Activated naive CD8-positive, alpha-beta T cell (primary cell): ENCODE measurements at regions not wholly inside any gene's neighbourhood (a gene's known extent, or its start where the extent isn't known, plus 50 kb on each side); places are given as distances from the start of the nearest gene placed in this dataset.

Source experiments
- H3K27ac Mint-ChIP-seq: one replicate; pipeline ENCODE4 v1.8.0; 2021; ENCODE audit warnings: mixed read lengths
- H3K27me3 Mint-ChIP-seq: one replicate; pipeline ENCODE4 v1.8.0; 2021; ENCODE audit warnings: mixed read lengths
- H3K36me3 Mint-ChIP-seq: one replicate; pipeline ENCODE4 v1.8.0; 2021; ENCODE audit warnings: mixed read lengths
- H3K4me1 Mint-ChIP-seq: one replicate; pipeline ENCODE4 v1.8.0; 2021; ENCODE audit warnings: low read depth, mixed read lengths
- H3K4me3 Mint-ChIP-seq: one replicate; pipeline ENCODE4 v1.8.0; 2021; ENCODE audit warnings: mild to moderate bottlenecking, mixed read lengths
- H3K9me3 Mint-ChIP-seq: one replicate; pipeline ENCODE4 v1.8.0; 2021; ENCODE audit warnings: low read depth, mixed read lengths

- H3K4me3 Mint-ChIP-seq: no peak overlapping the region
- H3K4me1 Mint-ChIP-seq: peaks cover 21% of the 10 kb centered on the region
- H3K9me3 Mint-ChIP-seq: no peaks in the 10 kb centered on the region
- H3K36me3 Mint-ChIP-seq: no peaks in the 10 kb centered on the region
- no peak overlapping the region for H3K27ac Mint-ChIP-seq
- H3K27me3 Mint-ChIP-seq: no peaks in the 10 kb centered on the region
Observed at GRCh38 chr4:89617317-89617716, 219.6 kb downstream of the SNCA start.

DNA sequence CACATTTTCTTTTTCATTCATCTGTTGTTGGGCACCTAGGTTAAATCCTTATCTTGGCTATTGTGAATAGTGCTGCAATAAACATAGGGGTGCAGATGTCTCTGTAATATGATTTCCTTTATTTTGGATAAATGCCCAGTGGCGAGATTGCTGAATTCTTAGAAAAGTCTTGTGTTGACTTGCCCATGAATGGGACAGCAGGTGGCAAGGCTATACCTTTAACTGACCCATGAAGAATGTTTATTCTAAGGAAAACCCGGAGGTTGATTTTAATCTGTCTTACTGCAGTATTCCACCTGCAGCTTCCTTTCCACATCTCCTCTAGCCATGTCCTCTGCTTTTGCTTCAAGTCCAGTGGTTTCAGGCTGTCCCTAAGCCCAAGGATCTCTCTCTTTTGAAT lies 220.6 kb downstream of the SNCA start:
- H3K4me1 Mint-ChIP-seq: peaks cover 21% of the 10 kb centered on the region
- H3K9me3 Mint-ChIP-seq: no peaks in the 10 kb centered on the region
- no peak overlapping the region for H3K27ac Mint-ChIP-seq

GRCh38 chr4:89615051-89615450 lies 221.9 kb downstream of the SNCA start:
- Mint-ChIP-seq H3K9me3 (no peaks in the 10 kb centered on the region), H3K4me1 (peaks cover 26% of the 10 kb centered on the region), H3K4me3 (no peak overlapping the region)

More for the DNA sequence above, 220.6 kb downstream of the SNCA start:
- Mint-ChIP-seq H3K36me3 (no peaks in the 10 kb centered on the region), H3K4me3 (no peak overlapping the region), H3K27me3 (no peaks in the 10 kb centered on the region)

DNA sequence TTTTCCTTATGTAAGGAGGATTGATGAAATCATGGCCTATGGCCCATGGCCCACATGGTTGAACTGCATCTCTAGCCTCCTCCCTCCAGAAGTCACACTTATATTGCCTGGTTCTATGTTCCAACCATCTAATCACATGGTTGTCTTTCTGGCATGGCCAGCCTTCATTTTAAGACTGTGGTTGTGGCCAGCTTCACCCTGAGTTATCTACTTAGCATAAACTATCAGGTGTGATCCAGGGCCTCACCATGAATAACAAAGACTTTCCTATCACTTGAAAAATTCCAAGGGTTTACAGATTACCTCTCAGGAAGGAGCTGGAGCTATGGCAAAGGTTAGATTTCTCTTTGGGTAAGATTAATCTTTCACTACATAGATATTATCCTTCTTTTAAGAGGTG lies 222.8 kb downstream of the SNCA start:
- no peak overlapping the region for H3K27ac Mint-ChIP-seq
- H3K36me3 Mint-ChIP-seq: peaks cover 2% of the 10 kb centered on the region
- no peaks in the 10 kb centered on the region for H3K9me3 Mint-ChIP-seq
- no peak overlapping the region for H3K4me3 Mint-ChIP-seq
- no peaks in the 10 kb centered on the region for H3K27me3 Mint-ChIP-seq
- H3K4me1 Mint-ChIP-seq: peaks cover 17% of the 10 kb centered on the region

More at GRCh38 chr4:89615051-89615450, 221.9 kb downstream of the SNCA start:
- Mint-ChIP-seq H3K36me3 (peaks cover 2% of the 10 kb centered on the region), H3K27ac (no peak overlapping the region), H3K27me3 (no peaks in the 10 kb centered on the region)

DNA sequence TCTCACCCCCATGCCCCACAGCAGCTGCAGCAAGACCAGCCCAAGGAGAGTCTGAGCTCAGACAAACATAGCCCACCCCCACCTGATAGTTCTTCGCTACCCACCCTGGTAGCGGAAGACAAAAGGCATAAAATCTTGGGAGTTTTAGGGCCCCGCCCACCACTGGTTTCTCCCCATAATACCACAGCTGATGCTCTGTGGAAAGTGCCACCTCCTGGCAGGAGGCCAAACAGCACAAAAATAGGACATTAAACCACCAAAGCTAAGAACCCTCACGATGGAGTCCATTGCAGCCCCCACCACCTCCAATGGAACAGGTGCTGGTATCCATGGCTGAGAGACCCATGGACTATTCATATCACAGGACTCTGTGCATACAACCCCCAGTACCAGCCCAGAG lies 226.7 kb downstream of the SNCA start:
- Mint-ChIP-seq H3K27ac (no peak overlapping the region), H3K9me3 (no peaks in the 10 kb centered on the region), H3K36me3 (peaks cover 2% of the 10 kb centered on the region), H3K4me3 (no peak overlapping the region), H3K27me3 (no peaks in the 10 kb centered on the region), H3K4me1 (peaks cover 10% of the 10 kb centered on the region)

DNA sequence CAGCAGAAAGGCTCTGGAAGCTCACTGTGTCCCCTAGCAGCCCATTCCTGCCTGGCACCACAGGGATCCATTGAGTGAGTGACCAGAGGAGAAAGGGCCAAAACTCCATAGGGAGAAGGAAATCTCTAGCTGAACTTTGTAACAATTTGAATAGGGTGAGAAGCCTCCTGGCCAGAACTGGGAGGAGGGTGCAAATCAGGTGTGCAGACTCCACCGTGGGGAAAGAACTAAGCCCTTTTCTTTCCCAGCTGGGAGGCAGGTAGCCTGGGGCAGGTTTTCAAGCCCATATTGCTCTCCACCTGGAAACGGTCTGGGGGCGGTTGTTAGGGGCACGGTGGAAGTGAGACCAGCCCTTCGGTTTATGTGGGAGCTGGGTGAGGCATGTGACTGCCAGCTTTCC lies 227.2 kb downstream of the SNCA start:
- H3K9me3 Mint-ChIP-seq: no peaks in the 10 kb centered on the region

GRCh38 chr4:89604951-89605350 lies 232.0 kb downstream of the SNCA start:
- Mint-ChIP-seq H3K27ac (no peak overlapping the region), H3K4me1 (no peaks in the 10 kb centered on the region), H3K4me3 (no peak overlapping the region), H3K27me3 (peaks cover 11% of the 10 kb centered on the region), H3K9me3 (no peaks in the 10 kb centered on the region), H3K36me3 (no peaks in the 10 kb centered on the region)

More for the DNA sequence above, 227.2 kb downstream of the SNCA start:
- no peak overlapping the region for H3K27ac Mint-ChIP-seq
- H3K4me1 Mint-ChIP-seq: peaks cover 10% of the 10 kb centered on the region
- H3K36me3 Mint-ChIP-seq: peaks cover 2% of the 10 kb centered on the region
- no peak overlapping the region for H3K4me3 Mint-ChIP-seq
- no peaks in the 10 kb centered on the region for H3K27me3 Mint-ChIP-seq

DNA sequence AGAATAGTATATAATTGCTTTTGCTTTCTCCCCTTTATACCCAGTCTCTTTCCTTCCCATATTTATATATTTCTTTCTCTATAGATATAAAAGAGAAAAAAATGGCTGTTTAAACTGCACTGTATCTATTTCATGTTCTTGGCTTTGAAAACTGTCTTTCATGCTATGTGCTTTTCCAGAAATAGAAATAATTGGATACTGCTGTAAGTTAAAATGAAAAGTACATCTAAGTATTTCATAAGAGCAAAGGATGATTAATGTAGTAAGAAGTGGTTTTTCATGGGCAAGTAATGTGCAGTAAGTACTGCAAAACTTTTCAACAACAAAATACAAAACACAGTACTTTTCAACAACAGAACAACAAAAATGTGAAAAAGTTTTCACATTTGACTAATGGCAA lies 237.9 kb downstream of the SNCA start:
- Mint-ChIP-seq H3K4me1 (no peaks in the 10 kb centered on the region), H3K27me3 (peaks cover 9% of the 10 kb centered on the region), H3K27ac (no peak overlapping the region), H3K4me3 (no peak overlapping the region), H3K36me3 (no peaks in the 10 kb centered on the region), H3K9me3 (no peaks in the 10 kb centered on the region)

DNA sequence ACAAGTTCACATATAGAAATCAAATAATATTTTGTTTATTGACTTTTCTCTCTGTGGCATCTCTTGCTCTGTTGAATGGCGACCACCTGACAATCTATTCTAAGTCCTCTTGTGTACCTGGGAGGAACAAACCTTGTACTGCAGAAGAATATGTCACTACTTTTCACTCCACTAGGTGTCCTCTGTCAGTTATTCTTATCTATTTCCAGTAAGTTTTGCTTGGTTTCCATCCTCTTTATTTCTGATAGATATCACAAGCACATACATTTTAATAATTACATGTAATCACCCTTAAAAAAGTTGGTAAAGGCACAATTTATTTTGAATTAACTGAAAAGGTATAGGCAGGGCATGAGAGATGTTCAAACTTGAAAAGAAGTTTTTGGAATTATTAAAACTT lies 238.4 kb downstream of the SNCA start:
- Mint-ChIP-seq H3K27me3 (peaks cover 9% of the 10 kb centered on the region), H3K4me3 (no peak overlapping the region), H3K36me3 (no peaks in the 10 kb centered on the region), H3K27ac (no peak overlapping the region), H3K9me3 (no peaks in the 10 kb centered on the region), H3K4me1 (no peaks in the 10 kb centered on the region)

GRCh38 chr4:89595125-89595789 lies 241.7 kb downstream of the SNCA start:
- no peak overlapping the region for H3K4me3 Mint-ChIP-seq
- H3K27ac Mint-ChIP-seq: no peak overlapping the region
- no peaks in the 10 kb centered on the region for H3K9me3 Mint-ChIP-seq
- no peaks in the 10 kb centered on the region for H3K27me3 Mint-ChIP-seq
- H3K4me1 Mint-ChIP-seq: no peaks in the 10 kb centered on the region
- H3K36me3 Mint-ChIP-seq: no peaks in the 10 kb centered on the region

DNA sequence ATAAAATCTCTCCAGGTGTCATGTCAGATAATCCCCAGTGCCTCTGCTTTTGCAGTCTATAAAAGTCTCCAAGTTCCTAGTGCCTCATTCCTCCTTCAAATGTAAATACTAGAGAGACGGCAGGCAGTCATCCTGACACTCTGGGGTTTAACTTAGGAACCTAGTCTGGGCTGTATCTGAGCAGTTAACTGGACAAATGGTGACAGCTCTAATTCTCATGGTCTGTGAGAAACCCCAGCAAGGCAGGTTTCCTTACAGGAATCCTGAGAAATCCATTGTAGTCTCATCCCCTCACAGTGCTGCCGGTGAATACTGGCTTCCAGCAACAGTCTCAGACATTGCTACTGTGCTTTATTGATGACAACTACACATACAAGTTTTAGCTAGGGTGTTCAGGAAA lies 246.8 kb downstream of the SNCA start:
- Mint-ChIP-seq H3K4me3 (no peak overlapping the region), H3K4me1 (no peaks in the 10 kb centered on the region), H3K9me3 (no peaks in the 10 kb centered on the region), H3K36me3 (no peaks in the 10 kb centered on the region), H3K27me3 (peaks cover 2% of the 10 kb centered on the region), H3K27ac (no peak overlapping the region)

DNA sequence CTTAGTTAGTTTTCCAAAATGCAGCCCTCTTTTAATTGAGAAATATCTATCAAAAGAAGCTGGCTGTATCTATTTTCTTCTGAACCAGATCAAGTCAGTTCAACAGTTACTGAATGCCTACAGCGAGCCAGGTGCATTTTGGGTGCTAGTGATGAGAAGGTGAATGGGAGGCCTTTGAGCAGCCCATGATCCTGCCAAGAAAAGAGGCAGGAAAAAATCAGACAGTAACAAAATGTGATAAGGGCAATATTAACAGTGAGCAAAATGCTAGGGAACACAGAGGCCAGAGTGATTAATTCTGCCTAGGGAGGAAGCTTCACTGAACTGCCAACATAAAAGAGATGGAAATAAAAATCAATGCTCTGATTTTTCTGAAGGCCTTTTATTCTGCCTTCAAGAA lies 248.5 kb downstream of the SNCA start:
- Mint-ChIP-seq H3K27ac (no peak overlapping the region), H3K4me3 (no peak overlapping the region), H3K9me3 (no peaks in the 10 kb centered on the region), H3K36me3 (no peaks in the 10 kb centered on the region), H3K4me1 (no peaks in the 10 kb centered on the region), H3K27me3 (peaks cover 2% of the 10 kb centered on the region)

GRCh38 chr4:89587364-89587763 lies 249.6 kb downstream of the SNCA start:
- H3K9me3 Mint-ChIP-seq: no peaks in the 10 kb centered on the region
- peaks cover under 1% of the 10 kb centered on the region for H3K36me3 Mint-ChIP-seq
- no peaks in the 10 kb centered on the region for H3K4me1 Mint-ChIP-seq
- no peak overlapping the region for H3K4me3 Mint-ChIP-seq
- H3K27ac Mint-ChIP-seq: no peak overlapping the region
- peaks cover 2% of the 10 kb centered on the region for H3K27me3 Mint-ChIP-seq

DNA sequence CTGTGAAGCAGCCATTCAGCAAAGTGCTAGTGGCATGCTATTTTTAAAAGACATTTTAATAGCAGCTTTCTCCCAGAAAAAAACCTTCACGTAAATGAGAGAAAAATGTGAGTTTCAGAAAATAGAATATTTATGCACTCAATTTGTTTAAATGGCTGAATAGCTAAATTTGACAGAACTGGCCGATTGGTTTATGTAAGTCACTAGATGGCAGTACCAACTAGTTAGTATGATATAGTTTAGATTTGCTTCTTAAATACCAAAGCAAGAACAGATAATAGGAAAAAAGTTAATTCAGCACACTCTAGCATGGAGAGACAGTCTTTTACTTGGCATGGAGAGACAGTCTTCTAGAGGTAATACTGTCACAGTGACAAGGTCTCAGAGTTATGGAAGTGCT lies 250.1 kb downstream of the SNCA start:
- Mint-ChIP-seq H3K36me3 (peaks cover 4% of the 10 kb centered on the region), H3K27me3 (peaks cover 6% of the 10 kb centered on the region), H3K27ac (no peak overlapping the region), H3K9me3 (no peaks in the 10 kb centered on the region), H3K4me1 (no peaks in the 10 kb centered on the region), H3K4me3 (no peak overlapping the region)

DNA sequence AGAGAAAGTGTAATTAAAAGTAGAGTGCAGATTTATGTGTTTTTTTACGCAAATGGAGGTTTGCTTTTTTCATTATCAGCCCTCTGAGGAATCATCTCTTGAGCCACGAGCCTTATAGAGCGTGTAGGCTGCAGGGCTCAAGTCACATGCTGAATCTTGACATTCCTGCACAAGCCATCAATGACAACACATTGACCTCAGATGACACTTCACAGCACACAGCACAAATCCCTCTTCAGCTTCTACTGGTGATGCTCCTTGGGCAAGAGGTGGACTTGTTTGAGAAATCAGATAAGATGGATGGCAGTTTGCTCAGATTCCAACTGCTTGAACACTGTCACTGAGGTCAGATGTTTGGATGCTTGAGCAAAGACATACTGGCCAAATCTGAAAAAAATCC lies 250.6 kb downstream of the SNCA start:
- Mint-ChIP-seq H3K4me1 (no peaks in the 10 kb centered on the region), H3K4me3 (no peak overlapping the region), H3K27me3 (peaks cover 6% of the 10 kb centered on the region), H3K27ac (no peak overlapping the region), H3K9me3 (no peaks in the 10 kb centered on the region), H3K36me3 (peaks cover 4% of the 10 kb centered on the region)

DNA sequence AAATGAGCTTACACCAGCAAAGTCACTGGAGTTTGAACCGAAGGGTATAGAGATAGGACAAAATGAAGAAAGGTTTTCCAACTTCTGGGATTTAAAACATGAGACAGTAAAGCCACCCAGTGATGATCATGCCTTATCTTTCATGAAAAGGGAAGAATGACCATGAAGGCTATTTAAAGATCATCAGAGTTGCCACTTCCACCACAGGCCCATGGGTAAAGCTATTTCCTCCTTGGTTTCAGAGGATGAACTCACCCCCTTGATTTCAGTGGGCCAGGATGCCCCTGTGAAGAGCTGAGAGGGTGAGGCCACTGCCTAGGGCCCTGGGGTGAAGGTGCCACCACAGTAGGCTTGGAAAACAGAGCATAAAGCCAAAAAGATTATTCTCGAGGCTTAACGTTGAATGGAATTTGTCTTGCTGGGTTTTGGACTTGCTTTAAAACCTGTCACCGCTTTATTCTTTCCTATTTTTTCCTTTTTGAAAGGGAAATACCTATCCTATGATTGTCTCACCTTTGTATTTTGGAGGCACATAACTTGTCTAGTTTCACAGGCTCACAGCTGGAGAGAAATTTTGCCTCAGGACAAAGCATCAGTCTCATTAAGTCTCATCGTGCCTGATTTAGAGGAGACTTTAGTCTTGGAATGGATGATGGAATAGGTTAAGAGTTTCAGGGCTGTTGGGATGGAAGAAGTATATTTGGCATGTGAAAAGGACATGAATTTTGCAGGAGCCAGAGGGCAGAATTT lies 254.0 kb downstream of the SNCA start:
- Mint-ChIP-seq H3K27me3 (peaks cover 6% of the 10 kb centered on the region), H3K9me3 (no peaks in the 10 kb centered on the region), H3K4me1 (no peaks in the 10 kb centered on the region), H3K27ac (no peak overlapping the region), H3K36me3 (peaks cover 4% of the 10 kb centered on the region), H3K4me3 (no peak overlapping the region)
